CD14-positive monocyte (primary cell): ENCODE measurements at regions not wholly inside any gene's neighbourhood (a gene's known extent, or its start where the extent isn't known, plus 50 kb on each side); places are given as distances from the start of the nearest gene placed in this dataset.

Source experiments
- DNase-seq, 3 donors: peaks; one replicate each; pipeline ENCODE4 v3.0.0-alpha.2; 2011 to 2022
- H2AFZ ChIP-seq: 2 replicates; pipeline ENCODE4 v1.6.0; 2012; ENCODE audit warnings: mild to moderate bottlenecking, low read depth, low read length, inconsistent platforms; ENCODE audit not compliant: insufficient read depth, poor library complexity, severe bottlenecking
- H3K27ac ChIP-seq, 2 donors: 1 replicate in 1 of 2; 2 replicates in 1 of 2; pipeline ENCODE4 v1.5.1; 2012 to 2013; ENCODE audit warnings: low read length in 2 of 2, control low read depth in 1 of 2, inconsistent platforms in 1 of 2, low read depth in 1 of 2, mild to moderate bottlenecking in 1 of 2
- H3K27me3 ChIP-seq, 2 donors: one replicate each; pipeline versions ENCODE4 v1.6.0 to v1.6.1; 2011 to 2013; ENCODE audit warnings: low read length in 2 of 2; ENCODE audit not compliant: control insufficient read depth in 2 of 2, insufficient read depth in 2 of 2
- H3K36me3 ChIP-seq, 2 donors: replicated peaks in 1 of 2; 1 replicate in 1 of 2; 2 replicates in 1 of 2; pipeline versions ENCODE4 v1.5.1 to v1.6.1; 2012 to 2013; ENCODE audit warnings: low read length in 2 of 2, control low read depth in 1 of 2, inconsistent platforms in 1 of 2, mild to moderate bottlenecking in 1 of 2; ENCODE audit not compliant: insufficient read depth in 2 of 2, control insufficient read depth in 1 of 2
- H3K4me1 ChIP-seq, 2 donors: 1 replicate in 1 of 2; 2 replicates in 1 of 2; pipeline versions ENCODE4 v1.5.1 to v1.6.1; 2012 to 2013; ENCODE audit warnings: low read length in 2 of 2, control low read depth in 1 of 2, inconsistent platforms in 1 of 2, mild to moderate bottlenecking in 1 of 2, moderate library complexity in 1 of 2; ENCODE audit not compliant: insufficient read depth in 2 of 2, control insufficient read depth in 1 of 2
- H3K4me2 ChIP-seq: replicated peaks from 2 replicates; pipeline ENCODE3; 2012; ENCODE audit warnings: low read length, moderate library complexity, mild to moderate bottlenecking; ENCODE audit not compliant: poor library complexity, severe bottlenecking; ENCODE audit errors: extremely low read depth
- H3K4me3 ChIP-seq, 3 experiments: fragments of 200-600 bp in 1 of 3; sonication (generic) in 1 of 3; replicated peaks in 1 of 3; 1 replicate in 2 of 3; 2 replicates in 1 of 3; pipeline ENCODE4 v1.5.1; 2011 to 2013; ENCODE audit warnings: low read length in 3 of 3, mild to moderate bottlenecking in 3 of 3, control low read depth in 2 of 3, low read depth in 2 of 3, inconsistent platforms in 1 of 3, moderate library complexity in 1 of 3
- H3K79me2 ChIP-seq: 2 replicates; pipeline ENCODE4 v1.6.0; 2012; ENCODE audit warnings: mild to moderate bottlenecking, control low read depth, inconsistent platforms, low read length, moderate library complexity; ENCODE audit not compliant: insufficient read depth
- H3K9ac ChIP-seq: 2 replicates; pipeline ENCODE4 v1.6.0; 2017; ENCODE audit warnings: low read length, mild to moderate bottlenecking; ENCODE audit not compliant: insufficient read depth, poor library complexity, severe bottlenecking
- H3K9me3 ChIP-seq, 2 donors: replicated peaks in 1 of 2; 1 replicate in 1 of 2; 2 replicates in 1 of 2; pipeline versions ENCODE4 v1.5.1 to v1.6.1; 2012 to 2013; ENCODE audit warnings: low read length in 2 of 2, control low read depth in 1 of 2; ENCODE audit not compliant: control insufficient read depth in 1 of 2, insufficient read depth in 1 of 2
- H4K20me1 ChIP-seq: 2 replicates; pipeline ENCODE4 v1.6.0; 2012; ENCODE audit warnings: mild to moderate bottlenecking, low read length, control low read depth, moderate library complexity; ENCODE audit not compliant: insufficient read depth
- H3K27ac Mint-ChIP-seq, 7 donors: one replicate each; pipeline ENCODE4 v1.8.0; 2020; ENCODE audit warnings: mild to moderate bottlenecking in 7 of 7, mixed read lengths in 7 of 7, moderate library complexity in 6 of 7, inconsistent platforms in 2 of 7
- H3K27me3 Mint-ChIP-seq, 3 donors: one replicate each; pipeline ENCODE4 v1.8.0; 2021 to 2022; ENCODE audit warnings: low read depth in 3 of 3, mild to moderate bottlenecking in 3 of 3, mixed read lengths in 3 of 3, moderate library complexity in 3 of 3, inconsistent platforms in 1 of 3
- H3K36me3 Mint-ChIP-seq, 2 donors: one replicate each; pipeline ENCODE4 v1.8.0; 2020; ENCODE audit warnings: mixed read lengths in 2 of 2, inconsistent platforms in 1 of 2, mild to moderate bottlenecking in 1 of 2
- H3K4me1 Mint-ChIP-seq: one replicate; pipeline ENCODE4 v1.8.0; 2020; ENCODE audit warnings: mild to moderate bottlenecking, mixed read lengths
- H3K4me3 Mint-ChIP-seq, 2 donors: one replicate each; pipeline ENCODE4 v1.8.0; 2020; ENCODE audit warnings: mild to moderate bottlenecking in 2 of 2, mixed read lengths in 2 of 2, moderate library complexity in 1 of 2
- H3K9me3 Mint-ChIP-seq, 7 donors: one replicate each; pipeline ENCODE4 v1.8.0; 2020 to 2022; ENCODE audit warnings: mixed read lengths in 7 of 7, mild to moderate bottlenecking in 6 of 7, moderate library complexity in 6 of 7, inconsistent platforms in 2 of 7
- CTCF ChIP-seq: fragments of 200-600 bp; IDR thresholded peaks from one replicate; pipeline ENCODE4 v1.8.0; 2022; ENCODE audit warnings: antibody characterized with exemption, mild to moderate bottlenecking
- WGBS: methylation state at CpG from one replicate; pipeline ENCODE4 v1.1.5; 2013; ENCODE audit warnings: missing lambda C conversion rate; ENCODE audit not compliant: insufficient coverage; 5-methylcytosine and 5-hydroxymethylcytosine counted together
- intact Hi-C, 2 donors: fragments of 100-400 bp; cut with micrococcal nuclease; formaldehyde crosslinking; loops; one replicate each; pipeline versions ENCODE4 v1.15.0 to v1.15.1; 2023

- H3K9ac ChIP-seq: no peak overlapping the region
- intact Hi-C loops: no loop called here
- Mint-ChIP-seq H3K27me3 (peaks cover 2 to 4% (median 2%) of the 10 kb centered on the region in 3 donors), H3K4me1 (no peaks in the 10 kb centered on the region), H3K4me3 (no peak overlapping the region), H3K27ac (no peak overlapping the region), H3K9me3 (no peaks in the 10 kb centered on the region), H3K36me3 (no peaks in the 10 kb centered on the region)
- no peak for DNase-seq
- H3K4me2 ChIP-seq: no peak overlapping the region
- WGBS: no CpG with 5 or more reads among the region's 6 CpGs
- no peaks in the 10 kb centered on the region for H3K79me2 ChIP-seq
- TF ChIP-seq CTCF: no peak
- no peaks in the 10 kb centered on the region for H4K20me1 ChIP-seq
- H3K27me3 ChIP-seq: no peaks in the 10 kb centered on the region
- no peak overlapping the region for H3K27ac ChIP-seq
- H3K9me3 ChIP-seq: no peaks in the 10 kb centered on the region
- H2AFZ ChIP-seq: no peak overlapping the region
- no peaks in the 10 kb centered on the region for H3K4me1 ChIP-seq
- H3K36me3 ChIP-seq: no peaks in the 10 kb centered on the region
- no peak overlapping the region for H3K4me3 ChIP-seq
These were observed 196.2 kb downstream of the RBM46 start for GRCh38 chr4:154977228-154977627.

- peak overlapping the region in 1 of 7 donors; percentile 59 for H3K27ac Mint-ChIP-seq
- DNase-seq: no peak
These were observed 201.3 kb downstream of the RBM46 start for GRCh38 chr4:154982187-154983047.

More at GRCh38 chr4:154982187-154983047, 201.3 kb downstream of the RBM46 start:
- H3K9me3 Mint-ChIP-seq: no peaks in the 10 kb centered on the region
- Histone ChIP-seq H3K27me3 (no peaks in the 10 kb centered on the region), H3K9ac (no peak overlapping the region), H2AFZ (no peak overlapping the region), H3K79me2 (no peaks in the 10 kb centered on the region), H4K20me1 (no peaks in the 10 kb centered on the region), H3K9me3 (no peaks in the 10 kb centered on the region), H3K4me2 (no peak overlapping the region), H3K36me3 (no peaks in the 10 kb centered on the region), H3K4me3 (no peak overlapping the region), H3K4me1 (no peaks in the 10 kb centered on the region), H3K27ac (no peak overlapping the region)
- H3K4me1 Mint-ChIP-seq: no peaks in the 10 kb centered on the region
- no peak for TF ChIP-seq CTCF
- H3K36me3 Mint-ChIP-seq: no peaks in the 10 kb centered on the region
- peaks cover 2 to 6% (median 2%) of the 10 kb centered on the region in 3 donors for H3K27me3 Mint-ChIP-seq
- no peak overlapping the region for H3K4me3 Mint-ChIP-seq
- 28% methylated on average over 9 of the region's 10 CpGs for WGBS
- intact Hi-C loops: no loop called here
